OCI-LY1 (cell line): ENCODE measurements at regions not wholly inside any gene's neighbourhood (a gene's known extent, or its start where the extent isn't known, plus 50 kb on each side); places are given as distances from the start of the nearest gene placed in this dataset.

ENCODE experiments used
- H2AFZ ChIP-seq: fragments of 200-600 bp; sonication (generic), shearing (Covaris generic); 2 replicates; pipeline ENCODE4 v1.6.0; 2014; ENCODE audit warnings: antibody characterized with exemption, mild to moderate bottlenecking, low read length
- H3F3A ChIP-seq: fragments of 200-600 bp; sonication (generic), shearing (Covaris generic); 2 replicates; pipeline ENCODE4 v1.6.0; 2014; ENCODE audit warnings: mild to moderate bottlenecking, antibody characterized with exemption, low read length, moderate library complexity; ENCODE audit not compliant: insufficient read depth
- H3K27ac ChIP-seq: fragments of 200-600 bp; sonication (generic); 2 replicates; pipeline ENCODE4 v1.5.1; 2014; ENCODE audit warnings: low read length, mixed run types, mild to moderate bottlenecking, low read depth; ENCODE audit not compliant: poor library complexity, severe bottlenecking
- H3K27me3 ChIP-seq: fragments of 200-600 bp; sonication (generic); 2 replicates; pipeline ENCODE4 v1.6.0; 2014; ENCODE audit warnings: antibody characterized with exemption, mild to moderate bottlenecking, low read length, moderate library complexity; ENCODE audit not compliant: insufficient read depth
- H3K36me3 ChIP-seq: fragments of 200-600 bp; sonication (generic); 2 replicates; pipeline ENCODE4 v1.6.1; 2014; ENCODE audit warnings: mild to moderate bottlenecking, antibody characterized with exemption, low read length, moderate library complexity, mixed read lengths; ENCODE audit not compliant: insufficient read depth
- H3K4me1 ChIP-seq: fragments of 200-600 bp; sonication (generic); 2 replicates; pipeline ENCODE4 v1.5.1; 2014; ENCODE audit warnings: mild to moderate bottlenecking, low read length, moderate library complexity; ENCODE audit not compliant: insufficient read depth, severe bottlenecking
- H3K4me2 ChIP-seq: fragments of 200-600 bp; sonication (generic), shearing (Covaris generic); 2 replicates; pipeline ENCODE4 v1.6.1; 2014; ENCODE audit warnings: low read length
- H3K4me3 ChIP-seq: fragments of 200-600 bp; sonication (generic); 2 replicates; pipeline ENCODE4 v1.5.1; 2014; ENCODE audit warnings: low read length, low read depth, mild to moderate bottlenecking, mixed read lengths; ENCODE audit not compliant: poor library complexity, severe bottlenecking
- H3K79me2 ChIP-seq: fragments of 200-600 bp; shearing (Covaris generic); 2 replicates; pipeline ENCODE4 v1.6.1; 2016; ENCODE audit warnings: mixed run types, low read length, mixed read lengths; ENCODE audit not compliant: insufficient read depth
- H3K9ac ChIP-seq: fragments of 200-600 bp; sonication (generic), shearing (Covaris generic); 2 replicates; pipeline ENCODE4 v1.6.1; 2014; ENCODE audit warnings: mild to moderate bottlenecking, low read length, mixed read lengths
- H3K9me2 ChIP-seq: fragments of 200-600 bp; sonication (generic), shearing (Covaris generic); 2 replicates; pipeline ENCODE4 v1.6.1; 2014; ENCODE audit warnings: low read depth, mild to moderate bottlenecking, low read length, mixed read lengths
- H3K9me3 ChIP-seq: fragments of 200-600 bp; shearing (Covaris generic); 2 replicates; pipeline ENCODE4 v1.6.1; 2014; ENCODE audit warnings: low read length, mixed read lengths
- H4K20me1 ChIP-seq: fragments of 200-600 bp; sonication (generic), shearing (Covaris generic); 2 replicates; pipeline ENCODE4 v1.6.0; 2016; ENCODE audit warnings: mild to moderate bottlenecking, low read length; ENCODE audit not compliant: insufficient read depth
- EZH2 ChIP-seq: fragments of 200-600 bp; sonication (generic), shearing (Covaris generic); IDR thresholded peaks from 2 replicates; pipeline ENCODE4 v1.8.0; 2017; ENCODE audit warnings: borderline replicate concordance, mixed run types, mild to moderate bottlenecking, antibody characterized with exemption, low read length, moderate library complexity, mixed read lengths
- TF ChIP-seq, protein P1 (sequence below): fragments of 200-600 bp; sonication (generic), shearing (Covaris generic); IDR thresholded peaks from 2 replicates; pipeline ENCODE4 v1.5.1; 2017; ENCODE audit warnings: mild to moderate bottlenecking, antibody characterized with exemption, low read length, moderate library complexity, mixed read lengths

- no peaks in the 10 kb centered on the region for H3K36me3 ChIP-seq
- H3K4me1 ChIP-seq, result no peaks in the 10 kb centered on the region
- no peaks in the 10 kb centered on the region for H3F3A ChIP-seq
- TF ChIP-seq, protein P1, sequence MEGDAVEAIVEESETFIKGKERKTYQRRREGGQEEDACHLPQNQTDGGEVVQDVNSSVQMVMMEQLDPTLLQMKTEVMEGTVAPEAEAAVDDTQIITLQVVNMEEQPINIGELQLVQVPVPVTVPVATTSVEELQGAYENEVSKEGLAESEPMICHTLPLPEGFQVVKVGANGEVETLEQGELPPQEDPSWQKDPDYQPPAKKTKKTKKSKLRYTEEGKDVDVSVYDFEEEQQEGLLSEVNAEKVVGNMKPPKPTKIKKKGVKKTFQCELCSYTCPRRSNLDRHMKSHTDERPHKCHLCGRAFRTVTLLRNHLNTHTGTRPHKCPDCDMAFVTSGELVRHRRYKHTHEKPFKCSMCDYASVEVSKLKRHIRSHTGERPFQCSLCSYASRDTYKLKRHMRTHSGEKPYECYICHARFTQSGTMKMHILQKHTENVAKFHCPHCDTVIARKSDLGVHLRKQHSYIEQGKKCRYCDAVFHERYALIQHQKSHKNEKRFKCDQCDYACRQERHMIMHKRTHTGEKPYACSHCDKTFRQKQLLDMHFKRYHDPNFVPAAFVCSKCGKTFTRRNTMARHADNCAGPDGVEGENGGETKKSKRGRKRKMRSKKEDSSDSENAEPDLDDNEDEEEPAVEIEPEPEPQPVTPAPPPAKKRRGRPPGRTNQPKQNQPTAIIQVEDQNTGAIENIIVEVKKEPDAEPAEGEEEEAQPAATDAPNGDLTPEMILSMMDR, result no peak
- no peak for TF ChIP-seq EZH2
- H2AFZ ChIP-seq, result no peak overlapping the region
- no peak overlapping the region for H3K4me2 ChIP-seq
- no peaks in the 10 kb centered on the region for H3K79me2 ChIP-seq
- H3K9me2 ChIP-seq, result no peaks in the 10 kb centered on the region
- no peak overlapping the region for H3K9ac ChIP-seq
- no peak overlapping the region for H3K27ac ChIP-seq
- H3K4me3 ChIP-seq, result no peak overlapping the region
- no peaks in the 10 kb centered on the region for H4K20me1 ChIP-seq
- no peaks in the 10 kb centered on the region for H3K27me3 ChIP-seq
- no peaks in the 10 kb centered on the region for H3K9me3 ChIP-seq
Observed at GRCh38 chr3:117695321-117695720, 985.7 kb downstream of the TUSC7 start.

DNA sequence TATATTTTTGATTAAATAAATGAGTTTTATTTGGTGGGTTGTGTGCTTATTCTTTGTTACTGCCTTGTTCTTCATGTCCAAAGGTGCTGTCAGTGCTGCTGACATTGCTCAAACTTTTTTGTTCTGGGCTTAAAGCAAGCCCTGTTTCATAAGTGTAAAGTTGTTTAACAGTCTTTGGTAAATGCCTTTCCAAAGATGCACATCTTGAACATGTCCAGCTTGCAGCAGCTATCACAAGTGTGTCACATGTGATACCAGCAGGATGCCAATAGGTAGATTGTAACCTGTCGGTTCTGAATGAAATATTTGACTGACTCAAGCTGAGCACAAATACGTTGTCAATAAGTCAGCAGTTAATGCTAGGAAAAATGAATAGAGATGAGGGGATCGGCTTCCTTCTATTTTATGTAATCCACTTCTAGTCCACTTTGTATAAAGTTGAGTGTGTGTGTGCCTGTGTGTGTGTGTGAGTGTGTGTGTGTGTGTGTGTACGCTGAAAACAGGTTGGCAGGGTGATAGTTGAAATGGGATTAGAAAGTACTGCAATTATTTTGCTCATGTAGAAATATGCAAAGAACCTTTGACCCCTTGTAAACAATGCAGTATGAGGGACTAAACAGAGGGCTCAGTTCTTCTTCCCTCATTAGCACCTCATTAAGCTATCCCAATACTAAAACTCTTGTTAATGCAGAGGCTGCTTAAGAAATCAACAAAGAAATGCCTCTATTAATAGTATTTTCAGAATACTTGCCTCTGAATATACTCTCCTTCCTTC is 986.5 kb downstream of the TUSC7 start:
- Histone ChIP-seq H2AFZ (no peak overlapping the region), H3K27ac (no peak overlapping the region), H3K36me3 (no peaks in the 10 kb centered on the region), H3K9me2 (no peaks in the 10 kb centered on the region), H3K4me1 (no peaks in the 10 kb centered on the region), H3K9me3 (no peaks in the 10 kb centered on the region), H3K4me3 (no peak overlapping the region), H3K9ac (no peak overlapping the region), H3K79me2 (no peaks in the 10 kb centered on the region), H3K4me2 (no peak overlapping the region), H4K20me1 (no peaks in the 10 kb centered on the region), H3F3A (no peaks in the 10 kb centered on the region), H3K27me3 (no peaks in the 10 kb centered on the region)
- TF ChIP-seq, protein P1, result no peak
- no peak for TF ChIP-seq EZH2

- no peaks in the 10 kb centered on the region for H3K79me2 ChIP-seq
- no peaks in the 10 kb centered on the region for H3K36me3 ChIP-seq
- H3K27ac ChIP-seq, result no peak overlapping the region
- no peaks in the 10 kb centered on the region for H3K9me2 ChIP-seq
- H3K9me3 ChIP-seq, result no peaks in the 10 kb centered on the region
- H3K4me3 ChIP-seq, result no peak overlapping the region
- H3F3A ChIP-seq, result no peaks in the 10 kb centered on the region
- H4K20me1 ChIP-seq, result no peaks in the 10 kb centered on the region
- no peak overlapping the region for H2AFZ ChIP-seq
- no peak overlapping the region for H3K4me2 ChIP-seq
- no peak overlapping the region for H3K9ac ChIP-seq
- no peak for TF ChIP-seq EZH2
- TF ChIP-seq, protein P1, result no peak
- H3K4me1 ChIP-seq, result no peaks in the 10 kb centered on the region
- no peaks in the 10 kb centered on the region for H3K27me3 ChIP-seq
Observed at GRCh38 chr3:117696851-117697407, 987.4 kb downstream of the TUSC7 start.
